GF-D8 (cell line): ENCODE measurements at regions not wholly inside any gene's neighbourhood (a gene's known extent, or its start where the extent isn't known, plus 50 kb on each side); places are given as distances from the start of the nearest gene placed in this dataset.
"Not testable (repeated sequence)": the region's sequence is repeated elsewhere in the genome, so short reads cannot be mapped to it uniquely, and the experiment has no call there.

Experiments used
- DNase-seq: peaks from one replicate; lab custom pipeline; 2025; lab: John Stamatoyannopoulos, UW

- no peak for DNase-seq
Observed at GRCh38 chr3:80618295-80619256, 850.8 kb upstream of the ROBO1 start.

DNA sequence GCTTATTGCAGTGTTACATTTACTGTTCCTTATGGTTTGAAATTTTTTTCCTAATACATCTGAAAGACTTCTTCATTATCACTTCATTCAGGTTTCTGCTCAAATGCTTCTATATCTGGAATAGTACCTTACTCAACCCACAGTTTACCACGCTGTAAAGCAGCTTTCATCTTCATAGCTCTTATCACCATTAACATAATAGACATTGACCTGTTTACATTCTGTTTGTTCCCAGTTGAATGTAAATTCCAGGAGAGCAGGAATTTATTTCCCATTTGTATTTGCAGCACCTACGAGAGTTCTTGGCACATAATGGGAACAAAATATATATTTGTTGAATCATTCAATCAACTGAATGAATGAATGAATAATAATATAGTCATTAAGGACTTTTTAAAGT lies 844.6 kb upstream of the ROBO1 start:
- DNase-seq: no peak

GRCh38 chr3:80608072-80608471 lies 840.3 kb upstream of the ROBO1 start:
- DNase-seq: not testable (repeated sequence)

DNA sequence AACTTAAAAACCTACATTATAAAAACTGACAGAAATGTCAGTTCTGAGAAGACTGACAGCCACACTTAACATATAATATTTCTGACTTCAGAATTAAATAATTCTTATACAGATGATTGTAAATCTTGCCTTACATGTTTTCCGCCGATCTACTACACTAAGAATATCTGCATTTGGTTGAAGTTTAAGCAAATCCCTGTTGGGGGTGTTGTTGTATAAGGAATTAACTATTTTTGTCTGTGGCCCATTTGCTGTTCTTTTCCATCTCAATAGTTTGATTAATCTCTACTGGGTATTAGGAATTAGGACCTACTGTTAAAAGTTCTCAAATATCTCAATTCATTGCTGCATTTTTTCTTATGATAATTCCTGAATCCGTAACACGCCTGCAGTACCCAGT lies 838.3 kb upstream of the ROBO1 start:
- DNase-seq: no peak

- no peak for DNase-seq
Observed at GRCh38 chr3:80601479-80601878, 833.7 kb upstream of the ROBO1 start.

- DNase-seq: no peak
Observed at GRCh38 chr3:80592792-80593191, 825.0 kb upstream of the ROBO1 start.

DNA sequence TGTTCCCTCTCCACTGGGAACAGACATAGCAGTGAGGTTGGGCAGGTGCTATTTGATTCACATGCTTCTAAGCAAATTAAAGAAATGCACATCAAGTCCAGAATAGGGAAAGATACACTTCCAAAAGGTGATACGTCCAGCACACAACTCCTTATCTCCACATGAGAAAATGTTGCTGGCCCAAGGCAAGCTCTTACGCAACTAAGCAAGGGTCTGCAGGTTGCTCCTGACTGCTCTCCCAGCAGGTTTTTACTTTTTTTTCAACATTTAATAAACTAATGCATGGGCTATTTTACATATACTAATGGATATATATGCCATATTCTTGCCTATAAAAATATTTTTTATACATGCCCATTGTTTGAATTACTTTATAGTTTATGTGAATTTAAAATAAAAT lies 818.5 kb upstream of the ROBO1 start:
- no peak for DNase-seq

GRCh38 chr3:80580146-80580545 lies 812.3 kb upstream of the ROBO1 start:
- DNase-seq: no peak

GRCh38 chr3:80564391-80564790 lies 796.6 kb upstream of the ROBO1 start:
- DNase-seq: no peak

DNA sequence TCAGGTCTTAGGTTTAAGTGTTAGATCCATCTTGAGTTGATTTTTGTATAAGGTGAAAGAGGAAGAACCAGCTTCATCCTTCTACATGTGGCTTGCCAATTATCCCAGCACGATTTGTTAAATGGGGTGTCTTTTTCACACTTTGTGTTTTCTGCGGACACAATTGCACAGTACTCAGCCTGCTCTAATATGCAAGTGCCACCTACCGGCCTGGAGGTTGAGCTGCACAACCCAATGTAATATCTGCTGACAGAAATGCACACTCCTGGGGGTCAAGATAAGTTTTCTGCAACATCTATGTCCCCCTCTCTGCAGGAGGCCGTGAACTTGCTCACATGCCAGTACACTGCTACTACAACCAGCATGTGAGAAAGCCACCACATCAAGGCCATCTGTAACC lies 791.9 kb upstream of the ROBO1 start:
- DNase-seq: no peak

- DNase-seq: no peak
Observed at GRCh38 chr3:80556763-80557162, 789.0 kb upstream of the ROBO1 start.

- DNase-seq: no peak
Observed at GRCh38 chr3:80554304-80554703, 786.5 kb upstream of the ROBO1 start.

DNA sequence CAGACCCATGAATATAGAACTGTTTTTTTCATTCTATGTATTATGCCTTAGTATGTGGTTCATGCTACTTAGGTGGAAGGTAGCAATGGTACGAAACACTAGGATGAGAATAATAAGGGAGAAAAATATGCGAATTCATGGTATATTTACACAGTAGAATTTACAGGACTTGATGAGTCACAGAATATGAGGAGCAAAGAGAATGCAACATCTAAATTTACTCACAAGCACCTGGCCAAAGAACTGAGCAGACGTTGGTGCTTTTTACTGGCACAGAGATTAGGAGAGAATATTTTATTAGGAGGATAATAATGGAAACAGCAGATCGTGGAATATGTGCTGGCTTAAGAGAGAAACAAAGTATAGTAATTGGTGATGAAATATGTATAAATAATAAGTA lies 785.4 kb upstream of the ROBO1 start:
- no peak for DNase-seq

DNA sequence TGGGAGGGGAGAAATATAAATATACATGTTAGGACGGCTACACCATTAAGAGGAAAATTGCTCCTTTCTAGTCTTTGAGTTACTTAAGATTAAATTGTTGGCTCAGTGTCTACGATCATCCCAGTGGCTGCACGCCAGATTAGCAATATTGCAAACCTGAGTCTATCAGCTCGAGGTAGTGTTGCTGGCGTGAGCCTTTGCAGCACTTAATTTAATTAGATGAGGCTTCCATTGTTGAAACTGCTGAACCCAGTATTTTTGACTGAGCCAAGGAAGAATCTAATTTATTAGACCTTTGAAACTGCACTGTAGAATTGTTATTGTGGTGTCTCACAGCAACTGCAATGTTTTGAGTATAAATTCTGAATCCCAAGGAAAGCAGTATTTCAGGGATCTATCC lies 782.4 kb upstream of the ROBO1 start:
- DNase-seq: no peak

DNA sequence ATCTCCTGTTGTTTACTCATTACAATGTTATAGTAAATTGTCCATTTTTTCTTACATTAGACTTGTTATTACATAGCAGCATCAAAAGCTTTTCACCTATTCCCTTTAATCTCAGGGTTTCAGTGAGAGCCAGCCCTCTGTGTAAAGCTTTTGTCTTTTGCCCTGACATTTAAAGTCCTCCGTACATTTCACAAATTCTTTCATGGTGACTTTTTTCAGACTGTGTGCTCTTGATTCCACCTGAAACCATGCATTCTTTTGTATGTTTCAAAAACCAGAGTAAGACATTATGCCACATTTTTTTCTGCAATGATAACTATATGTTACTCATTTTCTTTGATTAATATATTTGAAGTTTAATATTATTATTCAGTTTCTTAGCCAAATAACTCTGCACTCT lies 781.4 kb upstream of the ROBO1 start:
- DNase-seq: no peak

GRCh38 chr3:80543154-80543553 lies 775.4 kb upstream of the ROBO1 start:
- no peak for DNase-seq

DNA sequence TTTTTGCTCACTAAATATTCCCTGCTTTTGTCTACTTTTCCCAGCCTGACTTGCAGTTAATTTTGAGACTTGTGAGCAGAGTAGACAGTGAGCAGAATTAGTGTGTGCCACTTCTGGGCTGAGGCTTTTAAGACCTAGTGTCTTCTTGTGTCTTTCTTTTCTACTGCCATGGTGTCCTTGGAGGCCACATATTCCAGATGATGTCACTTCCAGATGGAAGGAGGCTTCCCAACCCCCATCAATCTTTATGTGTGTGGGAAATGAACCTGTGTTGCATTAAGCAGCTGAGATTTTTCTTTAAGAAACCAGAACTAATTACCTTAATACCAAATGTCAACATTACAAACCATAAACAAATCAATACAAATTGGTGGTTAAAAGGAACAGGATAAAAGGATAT lies 774.7 kb upstream of the ROBO1 start:
- DNase-seq: no peak

GRCh38 chr3:80537680-80538079 lies 769.9 kb upstream of the ROBO1 start:
- DNase-seq: no peak

DNA sequence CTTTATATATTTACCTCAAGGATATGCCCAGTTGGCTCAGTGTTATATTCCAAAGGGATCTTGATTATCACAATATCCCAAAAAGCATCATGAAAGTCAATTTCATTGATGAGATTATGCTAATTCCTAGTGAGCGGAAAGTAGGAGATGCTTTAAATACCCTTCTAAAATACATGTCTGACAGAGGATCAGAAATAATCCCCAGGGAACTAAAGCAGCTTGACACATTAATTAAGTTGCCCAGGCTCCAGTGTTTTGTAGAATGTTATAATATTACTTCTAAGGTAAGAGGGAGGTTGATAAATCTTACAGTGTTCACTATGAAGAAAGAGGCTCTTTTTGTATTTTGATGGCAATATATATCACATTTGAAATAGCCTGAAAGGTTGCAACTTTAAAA lies 767.5 kb upstream of the ROBO1 start:
- no peak for DNase-seq

DNA sequence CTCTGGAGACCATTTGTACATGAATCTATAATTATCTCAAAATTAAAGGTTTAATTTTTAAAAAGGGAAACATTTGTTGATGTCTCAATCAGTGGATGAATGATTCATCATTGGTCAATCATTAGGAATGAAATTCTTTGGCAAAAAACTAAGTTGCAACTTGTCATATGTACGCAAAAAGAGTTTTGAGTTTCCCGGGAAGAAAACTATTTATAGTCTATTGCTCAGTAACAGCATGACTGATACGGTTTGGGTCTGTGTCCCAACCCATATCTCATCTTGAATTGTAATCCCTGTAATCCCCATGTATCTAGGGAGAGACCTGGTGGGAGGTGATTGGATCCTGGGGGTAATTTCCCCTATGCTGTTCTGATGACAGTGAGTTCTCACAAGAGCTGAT lies 765.8 kb upstream of the ROBO1 start:
- DNase-seq: no peak

GRCh38 chr3:80526153-80526552 lies 758.4 kb upstream of the ROBO1 start:
- DNase-seq: no peak

DNA sequence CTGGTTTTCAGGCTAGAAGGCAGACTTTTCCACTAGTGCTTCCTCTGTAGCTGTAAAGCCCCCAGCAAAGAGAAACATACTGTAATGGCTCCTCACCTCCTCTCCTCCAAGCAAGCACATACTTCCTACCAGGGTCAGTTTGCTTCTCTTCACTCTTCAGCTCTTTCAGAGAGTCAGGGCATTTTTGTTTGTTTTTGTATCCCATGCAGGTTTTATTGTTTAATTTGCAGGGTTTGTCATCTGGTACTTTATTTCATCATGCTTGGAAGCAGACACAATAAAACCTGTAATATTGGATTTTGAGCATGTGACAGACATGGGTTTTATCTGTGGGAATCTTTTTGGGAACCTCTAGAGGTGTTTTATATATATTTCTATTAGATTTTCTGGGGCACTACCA lies 753.3 kb upstream of the ROBO1 start:
- DNase-seq: no peak

DNA sequence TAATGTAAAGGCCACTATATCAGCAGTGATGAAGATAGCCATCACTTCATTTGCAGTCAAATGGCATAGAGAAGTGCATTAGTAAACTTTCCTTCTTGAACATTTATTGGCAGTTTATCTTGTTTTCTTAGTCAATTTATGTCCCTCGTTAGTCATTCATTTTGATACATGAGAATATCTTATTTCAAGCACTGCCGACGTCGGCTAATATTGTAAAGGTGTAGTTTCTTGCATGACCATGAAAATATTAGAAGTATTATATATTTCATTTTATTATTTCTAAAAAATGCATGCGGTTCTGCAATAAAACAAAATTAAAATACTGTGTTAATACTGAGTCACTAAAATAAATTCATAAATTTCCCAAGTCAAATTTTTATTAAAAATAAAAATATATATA lies 751.6 kb upstream of the ROBO1 start:
- no peak for DNase-seq

GRCh38 chr3:80496452-80496851 lies 728.7 kb upstream of the ROBO1 start:
- no peak for DNase-seq
